Activated CD4-positive, CD25-positive, alpha-beta regulatory T cell treated with anti-CD3 and anti-CD28 coated beads, Interleukin-2, amount 50 U/mL, for 24 hours (primary cell): ENCODE measurements at regions not wholly inside any gene's neighbourhood (a gene's known extent, or its start where the extent isn't known, plus 50 kb on each side); places are given as distances from the start of the nearest gene placed in this dataset.

Experiments used
- ATAC-seq, 2 donors: fragments of 150-1000 bp; cut with Tn5 transposase; one replicate each; pipeline ENCODE4 v1.10.0; 2021; ENCODE audit warnings: mild to moderate bottlenecking in 1 of 2, moderate library complexity in 1 of 2

GRCh38 chr2:16009560-16009959, 69.2 kb downstream of the MYCN start:
- no peak for ATAC-seq

GRCh38 chr2:16008856-16009255, 68.5 kb downstream of the MYCN start:
- no peak for ATAC-seq

- ATAC-seq: no peak
Measured at GRCh38 chr2:16008331-16008850, 68.0 kb downstream of the MYCN start.

- ATAC-seq: no peak
Measured at GRCh38 chr2:16007167-16007934, 67.0 kb downstream of the MYCN start.

- no peak for ATAC-seq
Measured at GRCh38 chr2:16006537-16007166, 66.3 kb downstream of the MYCN start.

- ATAC-seq: no peak
Measured at GRCh38 chr2:16005816-16006536, 65.6 kb downstream of the MYCN start.

GRCh38 chr2:16005389-16005788, 65.0 kb downstream of the MYCN start:
- no peak for ATAC-seq

- no peak for ATAC-seq
Measured at GRCh38 chr2:16003809-16004208, 63.5 kb downstream of the MYCN start.

- no peak for ATAC-seq
Measured at GRCh38 chr2:16003152-16003551, 62.8 kb downstream of the MYCN start.

- no peak for ATAC-seq
Measured at GRCh38 chr2:16002575-16002974, 62.2 kb downstream of the MYCN start.

GRCh38 chr2:16002144-16002543, 61.8 kb downstream of the MYCN start:
- ATAC-seq: no peak

- no peak for ATAC-seq
Measured at GRCh38 chr2:16000642-16001041, 60.3 kb downstream of the MYCN start.

- ATAC-seq: no peak
Measured at GRCh38 chr2:15999596-16000469, 59.5 kb downstream of the MYCN start.

- no peak for ATAC-seq
Measured at GRCh38 chr2:15997728-15998280, 57.5 kb downstream of the MYCN start.

- no peak for ATAC-seq
Measured at GRCh38 chr2:15996536-15997423, 56.4 kb downstream of the MYCN start.
